SH-SY5Y (cell line): ENCODE measurements at regions not wholly inside any gene's neighbourhood (a gene's known extent, or its start where the extent isn't known, plus 50 kb on each side); places are given as distances from the start of the nearest gene placed in this dataset.

Source experiments
- GATA2 ChIP-seq: IDR thresholded peaks from 2 replicates; pipeline ENCODE4 v1.6.1; 2011; ENCODE audit warnings: mild to moderate bottlenecking, low read depth, low read length
- GATA3 ChIP-seq: IDR thresholded peaks from 2 replicates; pipeline ENCODE4 v1.6.1; 2011; ENCODE audit warnings: low read depth, mild to moderate bottlenecking, low read length, moderate library complexity

- no peak for TF ChIP-seq GATA2
- no peak for TF ChIP-seq GATA3
Observed at GRCh38 chr2:154974041-154974440, 275.5 kb downstream of the KCNJ3 start.
